ENCODE measurements at regions not wholly inside any gene's neighbourhood (a gene's known extent, or its start where the extent isn't known, plus 50 kb on each side); places are given as distances from the start of the nearest gene placed in this dataset.

DNA sequence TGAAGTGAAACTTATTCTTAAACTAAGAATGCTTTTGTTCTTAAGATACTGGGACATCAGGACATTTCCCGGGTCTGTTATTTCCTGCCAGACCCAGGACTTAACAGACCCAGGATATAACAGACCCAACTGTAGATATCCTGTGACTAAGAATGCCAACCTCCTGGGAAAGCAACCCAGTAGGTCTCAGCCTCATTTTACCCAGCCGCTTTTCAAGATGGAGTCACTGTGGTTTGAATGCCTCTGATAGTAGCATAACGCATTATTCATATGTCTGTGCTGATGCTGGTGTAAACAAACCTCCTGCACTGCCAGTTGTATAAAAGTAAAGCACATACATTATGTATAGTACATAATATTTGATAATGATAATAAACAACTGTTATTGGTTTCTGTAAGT is 185.8 kb upstream of the GPRIN3 start:
- TF ChIP-seq CTCF (IDR thresholded peaks at IDR 0.05) (no peak), POLR2A (IDR thresholded peaks at IDR 0.05) (no peak)
